ENCODE measurements at regions not wholly inside any gene's neighbourhood (a gene's known extent, or its start where the extent isn't known, plus 50 kb on each side); places are given as distances from the start of the nearest gene placed in this dataset.
A peak's percentile ranks its signal among the peaks of the same experiment; 100 is the strongest.

DNA sequence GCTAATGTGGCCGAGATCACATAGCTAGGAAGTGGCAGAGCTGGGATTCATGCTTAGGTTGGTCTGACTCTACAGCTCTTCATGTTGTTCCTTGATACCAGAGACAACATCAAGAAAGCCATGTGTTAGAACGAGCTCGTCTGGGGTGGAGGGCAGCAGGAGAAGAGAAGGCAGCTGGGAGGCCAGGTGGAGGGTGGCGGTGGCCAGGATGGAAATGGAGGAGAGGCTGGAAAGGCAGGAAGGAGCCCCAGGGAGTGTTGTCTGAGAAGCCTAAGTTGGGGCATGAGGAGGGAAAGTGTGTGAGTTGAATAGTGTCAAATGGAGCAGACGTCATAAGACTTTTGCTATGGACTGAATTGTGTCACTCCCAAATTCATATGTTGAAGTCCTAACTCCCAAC lies 315.3 kb downstream of the GADD45G start:
- Histone ChIP-seq H3K27me3 (ENCODE audit: control insufficient read depth, insufficient read depth, low read length) (no peaks in the 10 kb centered on the region), H3K4me1 (ENCODE audit: control insufficient read depth, insufficient read depth, low read length) (peaks cover 16% of the 10 kb centered on the region), H3K27ac (ENCODE audit: low read depth, low read length) (no peak overlapping the region), H3K4me3 (ENCODE audit: low read depth, low read length) (no peak overlapping the region), H3K36me3 (ENCODE audit: control insufficient read depth, insufficient read depth, low read length) (no peaks in the 10 kb centered on the region), H3K9me3 (ENCODE audit: control insufficient read depth, insufficient read depth, low read length) (no peaks in the 10 kb centered on the region)
- WGBS (ENCODE audit: insufficient coverage), result 95% methylated on average over 4 of the region's 5 CpGs
- no peak for DNase-seq (ENCODE audit: low read depth in 4 of 6, low spot score in 6 of 6)

DNA sequence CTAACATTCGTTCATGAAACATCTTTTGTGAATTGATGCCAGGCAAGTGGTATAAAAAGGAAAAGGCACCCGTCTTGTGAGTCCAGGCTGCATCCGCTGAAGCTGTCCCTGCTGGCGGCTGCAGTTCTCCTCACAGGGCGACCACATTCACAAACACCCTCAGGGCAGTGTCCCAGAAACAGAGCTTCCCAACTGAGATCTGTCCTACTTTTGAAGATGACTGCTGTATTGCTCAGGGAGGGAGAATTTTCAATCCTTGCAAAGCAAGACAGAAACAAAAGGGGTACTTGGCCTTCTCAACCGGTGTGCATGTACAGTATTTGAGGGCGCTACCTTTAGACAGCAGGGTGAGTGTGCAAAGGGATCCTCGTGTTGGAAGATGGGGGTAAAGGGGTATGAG lies 316.1 kb downstream of the GADD45G start:
- 40% methylated on average over 5 of the region's 8 CpGs for WGBS (ENCODE audit: insufficient coverage)
- H3K4me1 ChIP-seq (ENCODE audit: control insufficient read depth, insufficient read depth, low read length), result peaks cover 16% of the 10 kb centered on the region
- no peaks in the 10 kb centered on the region for H3K36me3 ChIP-seq (ENCODE audit: control insufficient read depth, insufficient read depth, low read length)
- no peaks in the 10 kb centered on the region for H3K9me3 ChIP-seq (ENCODE audit: control insufficient read depth, insufficient read depth, low read length)
- no peaks in the 10 kb centered on the region for H3K27me3 ChIP-seq (ENCODE audit: control insufficient read depth, insufficient read depth, low read length)
- DNase-seq (ENCODE audit: low read depth in 4 of 6, low spot score in 6 of 6), result peak in 1 of 6 donors; percentile 55
- H3K4me3 ChIP-seq (ENCODE audit: low read depth, low read length), result no peak overlapping the region
- peak overlapping the region; percentile 21 for H3K27ac ChIP-seq (ENCODE audit: low read depth, low read length)

DNA sequence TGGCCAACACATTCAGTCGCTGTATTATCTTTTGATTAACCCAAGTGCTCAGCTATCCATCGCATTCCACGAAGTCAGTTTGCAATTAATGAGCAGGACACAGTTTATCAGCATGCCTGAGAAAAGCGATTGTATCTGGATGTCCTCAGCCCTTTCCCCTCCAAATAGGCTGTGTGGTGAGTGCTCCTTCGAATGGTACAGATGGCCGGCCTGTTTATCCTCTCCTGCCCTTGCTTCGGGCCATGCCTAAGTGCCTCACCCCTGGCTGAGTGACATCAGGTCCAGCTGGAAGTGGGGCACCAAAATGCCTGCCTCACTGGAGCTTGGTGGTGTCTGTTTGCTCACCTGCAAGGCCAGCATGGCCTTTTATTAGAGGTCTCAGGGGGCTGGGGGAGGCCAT lies 317.3 kb downstream of the GADD45G start:
- Histone ChIP-seq H3K27ac (ENCODE audit: low read depth, low read length) (no peak overlapping the region), H3K4me3 (ENCODE audit: low read depth, low read length) (no peak overlapping the region), H3K36me3 (ENCODE audit: control insufficient read depth, insufficient read depth, low read length) (no peaks in the 10 kb centered on the region), H3K27me3 (ENCODE audit: control insufficient read depth, insufficient read depth, low read length) (no peaks in the 10 kb centered on the region), H3K4me1 (ENCODE audit: control insufficient read depth, insufficient read depth, low read length) (peaks cover 16% of the 10 kb centered on the region), H3K9me3 (ENCODE audit: control insufficient read depth, insufficient read depth, low read length) (no peaks in the 10 kb centered on the region)
- DNase-seq (ENCODE audit: low read depth in 4 of 6, low spot score in 6 of 6), result no peak
- WGBS (ENCODE audit: insufficient coverage), result 80% methylated on average over 6 of the region's 7 CpGs

DNA sequence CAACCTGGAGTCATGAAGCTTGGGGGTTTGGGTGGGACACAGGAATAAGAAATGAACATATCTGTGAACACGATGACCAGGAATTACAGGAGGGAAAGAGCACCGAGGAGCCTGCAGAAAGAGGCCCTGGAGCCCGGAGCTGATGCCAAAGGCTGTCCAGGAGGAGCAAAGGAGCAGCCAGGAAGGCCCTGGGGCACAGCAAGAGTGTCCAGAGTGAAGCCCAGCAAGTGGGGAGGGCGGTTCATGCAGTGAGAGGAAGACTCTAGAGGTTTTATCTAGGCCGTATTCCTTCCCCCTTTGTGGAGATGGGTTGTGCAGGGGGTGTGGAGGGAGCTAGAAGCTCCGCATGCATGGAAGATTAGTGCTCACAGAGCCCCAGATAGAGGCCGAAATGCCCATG lies 318.4 kb downstream of the GADD45G start:
- Histone ChIP-seq H3K9me3 (ENCODE audit: control insufficient read depth, insufficient read depth, low read length) (no peaks in the 10 kb centered on the region), H3K36me3 (ENCODE audit: control insufficient read depth, insufficient read depth, low read length) (no peaks in the 10 kb centered on the region), H3K27ac (ENCODE audit: low read depth, low read length) (no peak overlapping the region), H3K27me3 (ENCODE audit: control insufficient read depth, insufficient read depth, low read length) (no peaks in the 10 kb centered on the region), H3K4me1 (ENCODE audit: control insufficient read depth, insufficient read depth, low read length) (peaks cover 20% of the 10 kb centered on the region), H3K4me3 (ENCODE audit: low read depth, low read length) (no peak overlapping the region)
- WGBS (ENCODE audit: insufficient coverage), result 86% methylated on average over 7 of the region's 7 CpGs
- no peak for DNase-seq (ENCODE audit: low read depth in 4 of 6, low spot score in 6 of 6)

DNA sequence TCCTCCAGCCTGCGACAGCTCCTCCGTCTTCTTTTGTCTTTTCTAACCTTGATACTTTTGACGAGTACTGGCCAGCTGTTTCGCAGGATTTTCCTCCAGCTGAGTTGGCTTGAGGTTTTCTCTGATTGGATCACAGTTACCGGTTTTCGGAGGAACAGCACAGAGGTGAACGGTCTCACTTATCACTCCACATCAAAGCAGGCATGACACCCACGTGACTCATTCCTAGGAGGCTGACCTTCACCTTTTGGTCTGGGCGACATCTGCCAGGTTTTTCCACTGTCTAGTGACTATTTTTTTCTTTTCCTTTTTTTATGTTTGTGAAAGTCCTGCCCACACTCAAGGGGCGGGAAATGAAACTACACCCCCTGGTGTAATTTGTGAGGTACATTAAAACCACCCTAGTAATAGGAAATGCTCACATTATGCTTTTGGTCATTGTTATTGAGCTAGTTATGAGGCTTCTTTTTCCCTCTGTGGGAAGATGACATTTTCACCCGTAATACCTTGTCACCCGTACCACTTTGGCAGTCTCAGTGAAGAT lies 319.2 kb downstream of the GADD45G start:
- no peaks in the 10 kb centered on the region for H3K9me3 ChIP-seq (ENCODE audit: control insufficient read depth, insufficient read depth, low read length)
- H3K36me3 ChIP-seq (ENCODE audit: control insufficient read depth, insufficient read depth, low read length), result no peaks in the 10 kb centered on the region
- no peak for DNase-seq (ENCODE audit: low read depth in 4 of 6, low spot score in 6 of 6)
- peaks cover 25% of the 10 kb centered on the region for H3K4me1 ChIP-seq (ENCODE audit: control insufficient read depth, insufficient read depth, low read length)
- H3K27ac ChIP-seq (ENCODE audit: low read depth, low read length), result no peak overlapping the region
- 52% methylated on average over 3 of the region's 12 CpGs for WGBS (ENCODE audit: insufficient coverage)
- H3K27me3 ChIP-seq (ENCODE audit: control insufficient read depth, insufficient read depth, low read length), result no peaks in the 10 kb centered on the region
- no peak overlapping the region for H3K4me3 ChIP-seq (ENCODE audit: low read depth, low read length)

DNA sequence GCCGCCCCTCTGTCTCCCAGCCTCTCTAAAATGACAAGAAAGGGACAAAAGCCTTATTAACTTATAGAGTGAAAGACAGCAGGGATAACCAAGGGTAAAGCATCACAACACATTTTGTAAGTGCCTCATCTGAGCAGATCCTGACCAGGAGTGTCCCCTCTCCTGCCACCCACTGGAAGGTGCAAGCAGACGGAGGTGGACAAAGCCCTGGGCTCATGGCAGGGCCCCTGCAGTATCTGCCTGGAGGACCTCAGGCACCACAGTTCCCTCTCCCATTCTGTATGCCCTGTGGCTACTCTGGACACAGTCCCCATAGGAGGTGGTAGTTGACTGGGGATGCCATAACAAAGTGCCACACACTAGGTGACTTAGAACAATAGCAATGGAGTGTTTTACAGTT lies 319.8 kb downstream of the GADD45G start:
- no peaks in the 10 kb centered on the region for H3K27me3 ChIP-seq (ENCODE audit: control insufficient read depth, insufficient read depth, low read length)
- no peak overlapping the region for H3K27ac ChIP-seq (ENCODE audit: low read depth, low read length)
- no peaks in the 10 kb centered on the region for H3K36me3 ChIP-seq (ENCODE audit: control insufficient read depth, insufficient read depth, low read length)
- no peak overlapping the region for H3K4me3 ChIP-seq (ENCODE audit: low read depth, low read length)
- 100% methylated on average over 1 of the region's 2 CpGs for WGBS (ENCODE audit: insufficient coverage)
- DNase-seq (ENCODE audit: low read depth in 4 of 6, low spot score in 6 of 6), result no peak
- H3K4me1 ChIP-seq (ENCODE audit: control insufficient read depth, insufficient read depth, low read length), result peaks cover 24% of the 10 kb centered on the region
- H3K9me3 ChIP-seq (ENCODE audit: control insufficient read depth, insufficient read depth, low read length), result no peaks in the 10 kb centered on the region

DNA sequence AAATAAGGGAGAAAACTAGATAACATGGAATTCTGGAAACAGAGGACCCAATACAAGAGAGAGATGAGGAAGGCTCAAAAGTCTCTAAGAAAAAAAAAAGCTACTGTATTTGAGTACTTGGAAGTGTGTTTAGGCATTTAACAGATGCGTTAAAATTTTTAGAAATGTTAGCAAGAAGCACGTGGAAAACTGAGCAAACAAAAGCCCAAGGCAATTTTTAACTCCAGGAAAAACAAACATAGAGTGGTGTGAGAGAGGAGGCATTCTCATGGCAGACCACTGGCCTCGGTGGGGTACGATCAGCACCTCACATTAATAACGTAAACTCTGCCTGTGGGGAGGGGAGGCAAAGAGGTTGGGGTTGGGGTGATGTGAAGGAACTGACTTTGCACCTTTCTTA lies 321.4 kb downstream of the GADD45G start:
- WGBS (ENCODE audit: insufficient coverage), result 80% methylated on average over 2 of the region's 5 CpGs
- Histone ChIP-seq H3K36me3 (ENCODE audit: control insufficient read depth, insufficient read depth, low read length) (no peaks in the 10 kb centered on the region), H3K27ac (ENCODE audit: low read depth, low read length) (no peak overlapping the region), H3K9me3 (ENCODE audit: control insufficient read depth, insufficient read depth, low read length) (no peaks in the 10 kb centered on the region), H3K4me1 (ENCODE audit: control insufficient read depth, insufficient read depth, low read length) (peaks cover 17% of the 10 kb centered on the region), H3K27me3 (ENCODE audit: control insufficient read depth, insufficient read depth, low read length) (no peaks in the 10 kb centered on the region), H3K4me3 (ENCODE audit: low read depth, low read length) (no peak overlapping the region)
- DNase-seq (ENCODE audit: low read depth in 4 of 6, low spot score in 6 of 6), result no peak

DNA sequence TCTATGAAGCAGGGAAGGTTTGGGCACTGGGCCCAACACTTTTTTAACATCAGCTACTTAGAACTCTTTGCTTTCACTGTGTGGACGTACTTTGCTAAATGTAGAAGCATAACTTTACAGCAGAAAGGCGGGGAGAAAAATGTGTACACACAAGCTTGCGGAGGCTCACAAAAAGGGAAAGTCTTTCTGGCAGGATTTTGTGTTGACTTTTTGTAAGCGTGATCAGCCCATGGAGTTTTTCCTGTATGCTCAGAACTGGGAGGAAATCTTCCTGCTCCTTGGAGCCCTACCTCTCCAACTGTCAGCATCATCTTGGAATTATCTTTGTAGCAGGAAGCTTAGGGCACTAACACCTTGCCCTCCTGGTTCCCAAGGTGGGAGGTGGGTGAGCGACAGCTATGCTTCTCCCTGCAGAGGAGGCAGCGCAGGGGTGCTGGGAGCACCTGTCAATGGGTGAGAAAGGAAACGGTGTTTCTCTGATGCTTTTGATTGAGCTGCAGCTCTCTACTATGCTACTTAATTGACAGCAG lies 321.9 kb downstream of the GADD45G start:
- 100% methylated on average over 3 of the region's 7 CpGs for WGBS (ENCODE audit: insufficient coverage)
- no peaks in the 10 kb centered on the region for H3K9me3 ChIP-seq (ENCODE audit: control insufficient read depth, insufficient read depth, low read length)
- peak in 1 of 6 donors; percentile 80 for DNase-seq (ENCODE audit: low read depth in 4 of 6, low spot score in 6 of 6)
- no peaks in the 10 kb centered on the region for H3K27me3 ChIP-seq (ENCODE audit: control insufficient read depth, insufficient read depth, low read length)
- H3K36me3 ChIP-seq (ENCODE audit: control insufficient read depth, insufficient read depth, low read length), result no peaks in the 10 kb centered on the region
- peak overlapping the region; percentile 70 for H3K27ac ChIP-seq (ENCODE audit: low read depth, low read length)
- no peak overlapping the region for H3K4me3 ChIP-seq (ENCODE audit: low read depth, low read length)
- peaks cover 15% of the 10 kb centered on the region for H3K4me1 ChIP-seq (ENCODE audit: control insufficient read depth, insufficient read depth, low read length)

DNA sequence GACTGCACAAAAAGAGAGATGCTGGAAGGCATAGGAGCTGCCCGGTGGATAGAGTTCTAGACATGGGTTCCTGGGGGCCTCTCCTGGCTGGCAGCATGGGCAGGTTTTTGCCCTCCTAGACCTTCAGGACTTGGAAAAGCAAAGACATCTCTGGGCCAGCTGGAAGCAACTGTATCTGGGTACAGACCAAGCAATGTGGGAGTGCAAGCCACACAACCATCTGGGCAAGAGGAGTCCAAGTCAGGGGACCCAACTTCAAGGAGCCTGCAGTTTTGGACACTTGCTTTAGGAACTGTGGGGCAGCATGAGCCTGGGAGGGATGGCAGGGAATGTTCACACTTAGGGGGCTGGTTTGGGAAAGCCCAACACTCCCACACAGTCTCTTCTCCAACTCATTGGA lies 323.3 kb downstream of the GADD45G start:
- no peaks in the 10 kb centered on the region for H3K27me3 ChIP-seq (ENCODE audit: control insufficient read depth, insufficient read depth, low read length)
- peaks cover 15% of the 10 kb centered on the region for H3K4me1 ChIP-seq (ENCODE audit: control insufficient read depth, insufficient read depth, low read length)
- H3K36me3 ChIP-seq (ENCODE audit: control insufficient read depth, insufficient read depth, low read length), result no peaks in the 10 kb centered on the region
- H3K9me3 ChIP-seq (ENCODE audit: control insufficient read depth, insufficient read depth, low read length), result no peaks in the 10 kb centered on the region
- no peak overlapping the region for H3K4me3 ChIP-seq (ENCODE audit: low read depth, low read length)
- WGBS (ENCODE audit: insufficient coverage), result 81% methylated on average over 1 of the region's 1 CpG
- H3K27ac ChIP-seq (ENCODE audit: low read depth, low read length), result no peak overlapping the region
- no peak for DNase-seq (ENCODE audit: low read depth in 4 of 6, low spot score in 6 of 6)

DNA sequence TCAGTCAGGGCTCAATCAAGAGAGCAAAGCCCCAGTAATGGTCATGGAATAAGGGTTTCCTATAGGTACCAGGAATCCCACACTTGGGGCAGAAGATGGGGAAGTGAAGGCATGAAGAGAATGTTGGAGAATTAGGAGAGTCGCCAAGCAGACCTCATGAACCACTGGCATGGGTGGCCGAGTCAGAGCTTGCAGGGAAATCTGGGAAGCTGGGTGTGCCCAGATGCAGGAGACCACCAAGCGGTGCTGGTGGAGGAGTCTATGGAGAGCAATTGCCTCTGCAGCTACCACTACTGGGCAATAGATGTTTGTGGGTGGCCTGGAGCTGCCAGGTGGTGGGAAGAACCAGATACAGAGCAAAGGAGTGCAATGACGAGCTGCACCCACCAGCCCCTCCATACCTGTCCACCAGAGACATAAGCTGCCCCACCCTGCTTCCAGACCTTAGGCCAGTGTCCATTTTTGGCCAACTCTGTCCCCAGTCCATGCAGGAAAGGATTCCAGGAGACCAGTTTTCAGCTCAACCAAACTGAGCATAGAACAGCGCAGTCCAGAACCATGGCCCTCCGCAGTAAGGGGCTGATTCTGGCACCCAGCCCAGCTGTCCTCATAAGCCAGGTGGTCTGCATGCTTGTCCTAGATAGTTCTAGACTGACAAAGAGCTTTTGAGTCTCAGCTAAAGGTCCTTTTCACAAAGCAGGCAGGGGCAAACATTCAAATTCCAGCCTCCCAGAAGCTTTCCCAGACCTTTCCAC lies 323.9 kb downstream of the GADD45G start:
- WGBS (ENCODE audit: insufficient coverage), result 96% methylated on average over 5 of the region's 6 CpGs
- Histone ChIP-seq H3K27ac (ENCODE audit: low read depth, low read length) (no peak overlapping the region), H3K4me3 (ENCODE audit: low read depth, low read length) (no peak overlapping the region), H3K36me3 (ENCODE audit: control insufficient read depth, insufficient read depth, low read length) (no peaks in the 10 kb centered on the region), H3K4me1 (ENCODE audit: control insufficient read depth, insufficient read depth, low read length) (peaks cover 15% of the 10 kb centered on the region), H3K27me3 (ENCODE audit: control insufficient read depth, insufficient read depth, low read length) (no peaks in the 10 kb centered on the region), H3K9me3 (ENCODE audit: control insufficient read depth, insufficient read depth, low read length) (no peaks in the 10 kb centered on the region)
- DNase-seq (ENCODE audit: low read depth in 4 of 6, low spot score in 6 of 6), result no peak
